GM23338 (cell line): ENCODE measurements at regions not wholly inside any gene's neighbourhood (a gene's known extent, or its start where the extent isn't known, plus 50 kb on each side); places are given as distances from the start of the nearest gene placed in this dataset.

Experiments used
- ATAC-seq: fragments of 200-7000 bp; cut with Tn5 transposase; 3 replicates; pipeline ENCODE4 v1.9.1; 2020
- DNase-seq: peaks from one replicate; pipeline ENCODE4 v3.0.0-alpha.2; 2015; ENCODE audit warnings: low spot score
- H2AFZ ChIP-seq: fragments of 200-600 bp; sonication (generic); 2 replicates; pipeline ENCODE4 v1.8.0; 2016; ENCODE audit warnings: antibody characterized with exemption, mild to moderate bottlenecking, moderate library complexity
- H3F3A ChIP-seq: fragments of 200-600 bp; sonication (generic); replicated peaks from 2 replicates; pipeline ENCODE4 v1.8.0; 2017; ENCODE audit warnings: antibody characterized with exemption, mixed run types, low read depth
- H3K27ac ChIP-seq: fragments of 200-600 bp; sonication (generic); 2 replicates; pipeline ENCODE4 v1.6.1; 2016; ENCODE audit warnings: low read depth
- H3K27me3 ChIP-seq: fragments of 200-600 bp; sonication (generic); 2 replicates; pipeline ENCODE4 v1.8.0; 2016; ENCODE audit warnings: mild to moderate bottlenecking, mixed run types, moderate library complexity; ENCODE audit not compliant: insufficient read depth
- H3K36me3 ChIP-seq: fragments of 200-600 bp; sonication (generic); 2 replicates; pipeline ENCODE4 v1.8.0; 2016; ENCODE audit warnings: mild to moderate bottlenecking; ENCODE audit not compliant: insufficient read depth
- H3K4me1 ChIP-seq: fragments of 200-600 bp; sonication (generic); 2 replicates; pipeline ENCODE4 v1.8.0; 2016; ENCODE audit warnings: mild to moderate bottlenecking, moderate library complexity; ENCODE audit not compliant: insufficient read depth
- H3K4me2 ChIP-seq: fragments of 200-600 bp; sonication (generic); 2 replicates; pipeline ENCODE4 v1.7.1; 2017; ENCODE audit warnings: mixed run types
- H3K4me3 ChIP-seq: fragments of 200-600 bp; sonication (generic); 2 replicates; pipeline ENCODE4 v1.6.1; 2016; ENCODE audit warnings: mixed run types
- H3K79me2 ChIP-seq: fragments of 200-600 bp; sonication (generic); replicated peaks from 2 replicates; pipeline ENCODE4 v1.8.0; 2017; ENCODE audit warnings: mild to moderate bottlenecking; ENCODE audit not compliant: insufficient read depth
- H3K9me2 ChIP-seq: fragments of 200-600 bp; sonication (generic); 2 replicates; pipeline ENCODE4 v1.8.0; 2017; ENCODE audit not compliant: insufficient read depth
- H4K20me1 ChIP-seq: fragments of 200-600 bp; sonication (generic); replicated peaks from 2 replicates; pipeline ENCODE4 v1.8.0; 2017; ENCODE audit warnings: mild to moderate bottlenecking; ENCODE audit not compliant: insufficient read depth
- H3K27ac Mint-ChIP-seq: 2 replicates; pipeline ENCODE4 v1.8.0; 2020; ENCODE audit warnings: inconsistent platforms, mild to moderate bottlenecking, moderate library complexity, mixed read lengths
- H3K27me3 Mint-ChIP-seq: 3 replicates; pipeline ENCODE4 v1.8.0; 2022; ENCODE audit warnings: low read depth, mild to moderate bottlenecking, moderate library complexity, mixed read lengths, inconsistent platforms; ENCODE audit not compliant: insufficient read depth, poor library complexity
- H3K36me3 Mint-ChIP-seq: 3 replicates; pipeline ENCODE4 v1.8.0; 2021; ENCODE audit warnings: low read depth, mild to moderate bottlenecking, inconsistent platforms, moderate library complexity, mixed read lengths
- H3K4me1 Mint-ChIP-seq: 3 replicates; pipeline ENCODE4 v1.8.0; 2020; ENCODE audit warnings: mild to moderate bottlenecking, inconsistent platforms, mixed read lengths
- H3K4me3 Mint-ChIP-seq: 3 replicates; pipeline ENCODE4 v1.8.0; 2021; ENCODE audit warnings: moderate library complexity, mild to moderate bottlenecking, inconsistent platforms, mixed read lengths
- H3K9me3 Mint-ChIP-seq: 3 replicates; pipeline ENCODE4 v1.8.0; 2020; ENCODE audit warnings: moderate library complexity, mild to moderate bottlenecking, inconsistent platforms, mixed read lengths
- CREB1 ChIP-seq: fragments of 250-450 bp; sonication (Bioruptor Pico); IDR thresholded peaks from 2 replicates; pipeline ENCODE4 v1.5.0; 2020; ENCODE audit warnings: low read depth, mild to moderate bottlenecking, moderate library complexity
- EZH2 ChIP-seq: fragments of 200-600 bp; sonication (generic); IDR thresholded peaks from one replicate; pipeline ENCODE4 v1.8.0; 2017; ENCODE audit warnings: antibody characterized with exemption, mild to moderate bottlenecking, low read depth; ENCODE audit not compliant: unreplicated experiment
- EZH2phosphoT487 ChIP-seq: fragments of 200-600 bp; sonication (generic); IDR thresholded peaks from one replicate; pipeline ENCODE4 v1.8.1; 2018; ENCODE audit warnings: antibody characterized with exemption; ENCODE audit not compliant: unreplicated experiment
- JUNB ChIP-seq: IDR thresholded peaks from one replicate; pipeline ENCODE4 v1.6.1; 2016; ENCODE audit warnings: antibody characterized with exemption; ENCODE audit not compliant: unreplicated experiment
- POLR2AphosphoS5 ChIP-seq: IDR thresholded peaks from 2 replicates; pipeline ENCODE4 v1.6.1; 2016; ENCODE audit warnings: antibody characterized with exemption, low read depth
- REST ChIP-seq: IDR thresholded peaks from one replicate; pipeline ENCODE4 v1.6.1; 2018; ENCODE audit warnings: antibody characterized with exemption; ENCODE audit not compliant: unreplicated experiment
- STAT1 ChIP-seq: IDR thresholded peaks from one replicate; pipeline ENCODE4 v1.6.1; 2016; ENCODE audit warnings: antibody characterized with exemption; ENCODE audit not compliant: unreplicated experiment
- ZNF331 ChIP-seq: fragments of 250-450 bp; sonication (Bioruptor Pico); IDR thresholded peaks from 2 replicates; pipeline ENCODE4 v1.5.0; 2020; ENCODE audit warnings: low read depth, mild to moderate bottlenecking, moderate library complexity
- TF ChIP-seq, protein P1 (sequence below): fragments of 250-450 bp; sonication (Bioruptor Pico); IDR thresholded peaks from 2 replicates; pipeline ENCODE4 v1.5.0; 2020; ENCODE audit warnings: mild to moderate bottlenecking, moderate library complexity
- TF ChIP-seq, protein P2 (sequence below): IDR thresholded peaks from 2 replicates; pipeline ENCODE4 v1.6.1; 2016; ENCODE audit warnings: antibody characterized with exemption

DNA sequence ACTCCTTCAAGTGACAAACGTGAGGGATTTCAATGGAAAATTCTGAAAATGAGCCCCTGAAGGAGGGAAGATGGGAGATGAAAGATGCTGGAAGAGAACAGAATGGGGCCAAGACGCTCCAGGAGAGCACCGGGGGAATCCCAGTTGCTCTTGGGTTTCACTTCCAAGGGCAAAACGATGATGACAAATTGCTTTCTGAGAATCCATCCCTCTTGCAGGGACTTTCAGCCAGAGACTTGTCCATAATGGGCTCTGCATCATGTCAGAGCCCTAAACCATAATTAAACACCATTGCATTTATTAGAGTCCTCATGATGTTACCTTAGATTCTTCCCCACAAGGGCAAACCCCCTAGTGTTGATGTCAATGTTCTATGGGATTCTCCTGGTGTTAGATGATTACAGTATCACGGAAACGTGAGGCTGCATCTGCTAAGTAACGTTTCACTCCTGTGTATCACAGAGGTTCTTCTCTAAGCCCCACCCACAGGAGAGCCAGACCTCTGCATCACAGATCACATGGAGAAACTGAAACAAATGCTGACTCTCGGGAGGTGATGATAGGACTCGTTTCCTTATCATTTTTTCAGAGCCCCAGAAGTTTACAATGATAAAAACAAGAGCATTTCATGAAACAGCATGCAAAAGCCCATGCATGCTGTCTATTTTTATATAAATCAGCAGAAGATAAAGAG is 114.4 kb downstream of the TENT4A start:
- no peaks in the 10 kb centered on the region for H4K20me1 ChIP-seq
- Mint-ChIP-seq H3K27me3 (peaks cover 8% of the 10 kb centered on the region), H3K4me3 (no peak overlapping the region), H3K4me1 (peaks cover 8% of the 10 kb centered on the region), H3K36me3 (peaks cover 6% of the 10 kb centered on the region; the same call in 1 of the 3 replicates), H3K9me3 (peaks cover 13% of the 10 kb centered on the region), H3K27ac (no peak overlapping the region)
- no peak for ATAC-seq
- H3F3A ChIP-seq = 0 out of 2 replicates have a peak, but pooled peaks cover 5% of the 10 kb centered on the region
- TF ChIP-seq EZH2 (no peak), EZH2phosphoT487 (no peak), STAT1 (no peak), ZNF331 (CRISPR knock-in tag) (no peak), JUNB (no peak), REST (no peak), CREB1 (CRISPR knock-in tag) (no peak), POLR2AphosphoS5 (no peak)
- TF ChIP-seq, protein P1, sequence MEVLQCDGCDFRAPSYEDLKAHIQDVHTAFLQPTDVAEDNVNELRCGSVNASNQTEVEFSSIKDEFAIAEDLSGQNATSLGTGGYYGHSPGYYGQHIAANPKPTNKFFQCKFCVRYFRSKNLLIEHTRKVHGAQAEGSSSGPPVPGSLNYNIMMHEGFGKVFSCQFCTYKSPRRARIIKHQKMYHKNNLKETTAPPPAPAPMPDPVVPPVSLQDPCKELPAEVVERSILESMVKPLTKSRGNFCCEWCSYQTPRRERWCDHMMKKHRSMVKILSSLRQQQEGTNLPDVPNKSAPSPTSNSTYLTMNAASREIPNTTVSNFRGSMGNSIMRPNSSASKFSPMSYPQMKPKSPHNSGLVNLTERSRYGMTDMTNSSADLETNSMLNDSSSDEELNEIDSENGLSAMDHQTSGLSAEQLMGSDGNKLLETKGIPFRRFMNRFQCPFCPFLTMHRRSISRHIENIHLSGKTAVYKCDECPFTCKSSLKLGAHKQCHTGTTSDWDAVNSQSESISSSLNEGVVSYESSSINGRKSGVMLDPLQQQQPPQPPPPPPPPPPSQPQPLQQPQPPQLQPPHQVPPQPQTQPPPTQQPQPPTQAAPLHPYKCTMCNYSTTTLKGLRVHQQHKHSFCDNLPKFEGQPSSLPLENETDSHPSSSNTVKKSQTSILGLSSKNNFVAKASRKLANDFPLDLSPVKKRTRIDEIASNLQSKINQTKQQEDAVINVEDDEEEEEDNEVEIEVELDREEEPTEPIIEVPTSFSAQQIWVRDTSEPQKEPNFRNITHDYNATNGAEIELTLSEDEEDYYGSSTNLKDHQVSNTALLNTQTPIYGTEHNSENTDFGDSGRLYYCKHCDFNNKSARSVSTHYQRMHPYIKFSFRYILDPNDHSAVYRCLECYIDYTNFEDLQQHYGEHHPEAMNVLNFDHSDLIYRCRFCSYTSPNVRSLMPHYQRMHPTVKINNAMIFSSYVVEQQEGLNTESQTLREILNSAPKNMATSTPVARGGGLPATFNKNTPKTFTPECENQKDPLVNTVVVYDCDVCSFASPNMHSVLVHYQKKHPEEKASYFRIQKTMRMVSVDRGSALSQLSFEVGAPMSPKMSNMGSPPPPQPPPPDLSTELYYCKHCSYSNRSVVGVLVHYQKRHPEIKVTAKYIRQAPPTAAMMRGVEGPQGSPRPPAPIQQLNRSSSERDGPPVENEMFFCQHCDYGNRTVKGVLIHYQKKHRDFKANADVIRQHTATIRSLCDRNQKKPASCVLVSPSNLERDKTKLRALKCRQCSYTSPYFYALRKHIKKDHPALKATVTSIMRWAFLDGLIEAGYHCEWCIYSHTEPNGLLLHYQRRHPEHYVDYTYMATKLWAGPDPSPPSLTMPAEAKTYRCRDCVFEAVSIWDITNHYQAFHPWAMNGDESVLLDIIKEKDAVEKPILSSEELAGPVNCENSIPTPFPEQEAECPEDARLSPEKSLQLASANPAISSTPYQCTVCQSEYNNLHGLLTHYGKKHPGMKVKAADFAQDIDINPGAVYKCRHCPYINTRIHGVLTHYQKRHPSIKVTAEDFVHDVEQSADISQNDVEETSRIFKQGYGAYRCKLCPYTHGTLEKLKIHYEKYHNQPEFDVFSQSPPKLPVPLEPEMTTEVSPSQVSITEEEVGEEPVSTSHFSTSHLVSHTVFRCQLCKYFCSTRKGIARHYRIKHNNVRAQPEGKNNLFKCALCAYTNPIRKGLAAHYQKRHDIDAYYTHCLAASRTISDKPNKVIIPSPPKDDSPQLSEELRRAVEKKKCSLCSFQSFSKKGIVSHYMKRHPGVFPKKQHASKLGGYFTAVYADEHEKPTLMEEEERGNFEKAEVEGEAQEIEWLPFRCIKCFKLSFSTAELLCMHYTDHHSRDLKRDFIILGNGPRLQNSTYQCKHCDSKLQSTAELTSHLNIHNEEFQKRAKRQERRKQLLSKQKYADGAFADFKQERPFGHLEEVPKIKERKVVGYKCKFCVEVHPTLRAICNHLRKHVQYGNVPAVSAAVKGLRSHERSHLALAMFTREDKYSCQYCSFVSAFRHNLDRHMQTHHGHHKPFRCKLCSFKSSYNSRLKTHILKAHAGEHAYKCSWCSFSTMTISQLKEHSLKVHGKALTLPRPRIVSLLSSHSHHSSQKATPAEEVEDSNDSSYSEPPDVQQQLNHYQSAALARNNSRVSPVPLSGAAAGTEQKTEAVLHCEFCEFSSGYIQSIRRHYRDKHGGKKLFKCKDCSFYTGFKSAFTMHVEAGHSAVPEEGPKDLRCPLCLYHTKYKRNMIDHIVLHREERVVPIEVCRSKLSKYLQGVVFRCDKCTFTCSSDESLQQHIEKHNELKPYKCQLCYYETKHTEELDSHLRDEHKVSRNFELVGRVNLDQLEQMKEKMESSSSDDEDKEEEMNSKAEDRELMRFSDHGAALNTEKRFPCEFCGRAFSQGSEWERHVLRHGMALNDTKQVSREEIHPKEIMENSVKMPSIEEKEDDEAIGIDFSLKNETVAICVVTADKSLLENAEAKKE (CRISPR knock-in tag) = no peak
- TF ChIP-seq, protein P2, sequence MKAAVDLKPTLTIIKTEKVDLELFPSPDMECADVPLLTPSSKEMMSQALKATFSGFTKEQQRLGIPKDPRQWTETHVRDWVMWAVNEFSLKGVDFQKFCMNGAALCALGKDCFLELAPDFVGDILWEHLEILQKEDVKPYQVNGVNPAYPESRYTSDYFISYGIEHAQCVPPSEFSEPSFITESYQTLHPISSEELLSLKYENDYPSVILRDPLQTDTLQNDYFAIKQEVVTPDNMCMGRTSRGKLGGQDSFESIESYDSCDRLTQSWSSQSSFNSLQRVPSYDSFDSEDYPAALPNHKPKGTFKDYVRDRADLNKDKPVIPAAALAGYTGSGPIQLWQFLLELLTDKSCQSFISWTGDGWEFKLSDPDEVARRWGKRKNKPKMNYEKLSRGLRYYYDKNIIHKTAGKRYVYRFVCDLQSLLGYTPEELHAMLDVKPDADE = no peak
- H2AFZ ChIP-seq = no peak overlapping the region
- no peaks in the 10 kb centered on the region for H3K9me2 ChIP-seq
- no peak overlapping the region for H3K4me2 ChIP-seq
- no peaks in the 10 kb centered on the region for H3K4me1 ChIP-seq
- no peaks in the 10 kb centered on the region for H3K36me3 ChIP-seq
- H3K27me3 ChIP-seq = no peaks in the 10 kb centered on the region
- no peak overlapping the region for H3K27ac ChIP-seq
- no peak overlapping the region for H3K4me3 ChIP-seq
- no peaks in the 10 kb centered on the region for H3K79me2 ChIP-seq
- no peak for DNase-seq
